GM18508 (cell line): ENCODE measurements at regions not wholly inside any gene's neighbourhood (a gene's known extent, or its start where the extent isn't known, plus 50 kb on each side); places are given as distances from the start of the nearest gene placed in this dataset.
A peak's percentile ranks its signal among the peaks of the same experiment; 100 is the strongest.

Source experiments
- ATAC-seq: cut with Tn5 transposase; IDR thresholded peaks from one replicate; pipeline ENCODE4 v1.9.1; 2021; ENCODE audit warnings: moderate number of reproducible peaks; ENCODE audit not compliant: insufficient read depth, unreplicated experiment

- ATAC-seq, result no peak
These were observed 270.9 kb downstream of the LMO4 start for GRCh38 chr1:87599569-87599968.

- ATAC-seq, result no peak
These were observed 271.6 kb downstream of the LMO4 start for GRCh38 chr1:87600055-87600850.

GRCh38 chr1:87600854-87601253 lies 272.2 kb downstream of the LMO4 start:
- no peak for ATAC-seq

GRCh38 chr1:87603626-87604025 lies 274.9 kb downstream of the LMO4 start:
- ATAC-seq, result no peak

- ATAC-seq, result no peak
These were observed 284.3 kb downstream of the LMO4 start for GRCh38 chr1:87612956-87613355.

GRCh38 chr1:87615491-87615890 lies 286.8 kb downstream of the LMO4 start:
- no peak for ATAC-seq

GRCh38 chr1:87615901-87616300 lies 287.2 kb downstream of the LMO4 start:
- ATAC-seq, result no peak

- no peak for ATAC-seq
These were observed 292.1 kb downstream of the LMO4 start for GRCh38 chr1:87620807-87621206.

- no peak for ATAC-seq
These were observed 301.0 kb downstream of the LMO4 start for GRCh38 chr1:87629673-87630072.

- ATAC-seq, result no peak
These were observed 303.6 kb downstream of the LMO4 start for GRCh38 chr1:87632232-87632631.

GRCh38 chr1:87636198-87636892 lies 307.7 kb downstream of the LMO4 start:
- no peak for ATAC-seq

GRCh38 chr1:87638636-87639035 lies 310.0 kb downstream of the LMO4 start:
- ATAC-seq, result no peak

GRCh38 chr1:87641996-87642395 lies 313.3 kb downstream of the LMO4 start:
- no peak for ATAC-seq

- no peak for ATAC-seq
These were observed 314.0 kb downstream of the LMO4 start for GRCh38 chr1:87642581-87643221.

GRCh38 chr1:87644033-87644578 lies 315.4 kb downstream of the LMO4 start:
- no peak for ATAC-seq

GRCh38 chr1:87644579-87645190 lies 316.0 kb downstream of the LMO4 start:
- no peak for ATAC-seq

- ATAC-seq, result peak; percentile 58
These were observed 318.9 kb downstream of the LMO4 start for GRCh38 chr1:87647430-87648177.

GRCh38 chr1:87648323-87649119 lies 319.8 kb downstream of the LMO4 start:
- no peak for ATAC-seq

GRCh38 chr1:87650306-87650705 lies 321.6 kb downstream of the LMO4 start:
- ATAC-seq, result no peak
